D721Med (cell line): ENCODE measurements at regions not wholly inside any gene's neighbourhood (a gene's known extent, or its start where the extent isn't known, plus 50 kb on each side); places are given as distances from the start of the nearest gene placed in this dataset.

Experiments used
- DNase-seq: peaks from one replicate; pipeline ENCODE4 v3.0.0; 2011; ENCODE audit warnings: low spot score; ENCODE audit not compliant: insufficient read length
- FAIRE-seq: peaks from 2 replicates; lab custom pipeline; 2011; peaks lifted over from hg19 to GRCh38; lab: Jason Lieb, UNC
- CTCF ChIP-seq: IDR thresholded peaks from 2 replicates; pipeline ENCODE4 v1.5.1; 2012; ENCODE audit warnings: mild to moderate bottlenecking, control low read depth; ENCODE audit not compliant: insufficient read depth; ENCODE audit errors: missing control alignments

- DNase-seq = no peak
- no peak for TF ChIP-seq CTCF
- FAIRE-seq = no peak
Measured at GRCh38 chr2:145256551-145256950, 736.6 kb upstream of the ZEB2 start.

- FAIRE-seq = no peak
Measured at GRCh38 chr2:145254291-145254690, 734.4 kb upstream of the ZEB2 start.

GRCh38 chr2:145253492-145253891 lies 733.6 kb upstream of the ZEB2 start:
- no peak for FAIRE-seq
- DNase-seq = no peak
- TF ChIP-seq CTCF = no peak

More at GRCh38 chr2:145254291-145254690, 734.4 kb upstream of the ZEB2 start:
- DNase-seq = no peak
- TF ChIP-seq CTCF = no peak

- no peak for TF ChIP-seq CTCF
- FAIRE-seq (no peak), DNase-seq (no peak)
Measured at GRCh38 chr2:145245268-145245870, 725.5 kb upstream of the ZEB2 start.

GRCh38 chr2:145235312-145235711 lies 715.4 kb upstream of the ZEB2 start:
- TF ChIP-seq CTCF = no peak
- FAIRE-seq = no peak
- no peak for DNase-seq

GRCh38 chr2:145230546-145230945 lies 710.6 kb upstream of the ZEB2 start:
- no peak for FAIRE-seq

More at GRCh38 chr2:145230546-145230945, 710.6 kb upstream of the ZEB2 start:
- no peak for TF ChIP-seq CTCF
- DNase-seq = no peak
